ENCODE measurements at regions not wholly inside any gene's neighbourhood (a gene's known extent, or its start where the extent isn't known, plus 50 kb on each side); places are given as distances from the start of the nearest gene placed in this dataset.
"Not testable (repeated sequence)": the region's sequence is repeated elsewhere in the genome, so short reads cannot be mapped to it uniquely, and the experiment has no call there.

GRCh38 chr7:53596230-53596629 is 560.8 kb downstream of the POM121L12 start:
- peak; percentile 57 for DNase-seq

GRCh38 chr7:53600296-53600695 is 564.9 kb downstream of the POM121L12 start:
- DNase-seq, result no peak

- DNase-seq, result no peak
Observed at GRCh38 chr7:53602817-53603418, 567.5 kb downstream of the POM121L12 start.

- no peak for DNase-seq
Observed at GRCh38 chr7:53603461-53603860, 568.0 kb downstream of the POM121L12 start.

- no peak for DNase-seq
Observed at GRCh38 chr7:53604201-53604600, 568.8 kb downstream of the POM121L12 start.

- DNase-seq, result peak; percentile 36
Observed at GRCh38 chr7:53607961-53608360, 572.5 kb downstream of the POM121L12 start.

GRCh38 chr7:53609185-53609584 is 573.8 kb downstream of the POM121L12 start:
- DNase-seq, result no peak

- no peak for DNase-seq
Observed at GRCh38 chr7:53611043-53611442, 575.6 kb downstream of the POM121L12 start.

GRCh38 chr7:53624356-53624755 is 588.9 kb downstream of the POM121L12 start:
- no peak for DNase-seq

GRCh38 chr7:53628775-53629174 is 593.3 kb downstream of the POM121L12 start:
- DNase-seq, result no peak

- not testable (repeated sequence) for DNase-seq
Observed at GRCh38 chr7:53635251-53635650, 599.8 kb downstream of the POM121L12 start.

GRCh38 chr7:53638517-53638916 is 603.1 kb downstream of the POM121L12 start:
- DNase-seq, result no peak

- no peak for DNase-seq
Observed at GRCh38 chr7:53641091-53641490, 605.7 kb downstream of the POM121L12 start.

GRCh38 chr7:53642361-53642760 is 606.9 kb downstream of the POM121L12 start:
- DNase-seq, result no peak

GRCh38 chr7:53642866-53643265 is 607.4 kb downstream of the POM121L12 start:
- DNase-seq, result no peak

GRCh38 chr7:53656881-53657280 is 621.4 kb downstream of the POM121L12 start:
- DNase-seq, result no peak

- DNase-seq, result no peak
Observed at GRCh38 chr7:53657586-53657985, 622.2 kb downstream of the POM121L12 start.

GRCh38 chr7:53658951-53659350 is 623.5 kb downstream of the POM121L12 start:
- no peak for DNase-seq

GRCh38 chr7:53661645-53662217 is 626.3 kb downstream of the POM121L12 start:
- no peak for DNase-seq

GRCh38 chr7:53672681-53673080 is 637.2 kb downstream of the POM121L12 start:
- DNase-seq, result no peak

- no peak for DNase-seq
Observed at GRCh38 chr7:53675835-53676234, 640.4 kb downstream of the POM121L12 start.

GRCh38 chr7:53684693-53685092 is 649.3 kb downstream of the POM121L12 start:
- DNase-seq, result no peak

- DNase-seq, result no peak
Observed at GRCh38 chr7:53690411-53690810, 655.0 kb downstream of the POM121L12 start.

GRCh38 chr7:53697913-53698312 is 662.5 kb downstream of the POM121L12 start:
- DNase-seq, result no peak

- DNase-seq, result no peak
Observed at GRCh38 chr7:53699215-53699837, 663.9 kb downstream of the POM121L12 start.
